Neural cell (in vitro differentiated cells): ENCODE measurements at regions not wholly inside any gene's neighbourhood (a gene's known extent, or its start where the extent isn't known, plus 50 kb on each side); places are given as distances from the start of the nearest gene placed in this dataset.

ENCODE experiments used
- EP300 ChIP-seq: fragments of 450-650 bp; conservative IDR thresholded peaks from 2 replicates; pipeline ENCODE4 v1.6.1; 2014; ENCODE audit warnings: antibody characterized with exemption, mild to moderate bottlenecking, moderate library complexity; ENCODE audit not compliant: poor library complexity, severe bottlenecking
- EZH2 ChIP-seq: fragments of 200-600, 300-800 bp; shearing (Covaris generic), sonication (generic); IDR thresholded peaks from 2 replicates; pipeline ENCODE4 v1.6.1; 2014; ENCODE audit warnings: antibody characterized with exemption, low read length, borderline replicate concordance, mild to moderate bottlenecking; ENCODE audit not compliant: insufficient read depth, poor library complexity, severe bottlenecking
- POLR2AphosphoS5 ChIP-seq: IDR thresholded peaks from 2 replicates; pipeline ENCODE4 v1.6.1; 2012
- RAD21 ChIP-seq: fragments of 450-650 bp; conservative IDR thresholded peaks from 2 replicates; pipeline ENCODE4 v1.6.1; 2014; ENCODE audit warnings: antibody characterized with exemption, mild to moderate bottlenecking, moderate library complexity
- SMC3 ChIP-seq: fragments of 450-650 bp; conservative IDR thresholded peaks from 2 replicates; pipeline ENCODE4 v1.6.1; 2014; ENCODE audit warnings: antibody characterized with exemption, mild to moderate bottlenecking, moderate library complexity; ENCODE audit not compliant: poor library complexity
- TF ChIP-seq, protein P1 (sequence below): IDR thresholded peaks from 2 replicates; pipeline ENCODE4 v1.6.1; 2012; ENCODE audit warnings: borderline replicate concordance
- TF ChIP-seq, protein P2 (sequence below): fragments of 450-650 bp; IDR thresholded peaks from 2 replicates; pipeline ENCODE4 v1.5.1; 2014; ENCODE audit warnings: antibody characterized with exemption, mild to moderate bottlenecking, moderate library complexity; ENCODE audit not compliant: poor library complexity, severe bottlenecking

DNA sequence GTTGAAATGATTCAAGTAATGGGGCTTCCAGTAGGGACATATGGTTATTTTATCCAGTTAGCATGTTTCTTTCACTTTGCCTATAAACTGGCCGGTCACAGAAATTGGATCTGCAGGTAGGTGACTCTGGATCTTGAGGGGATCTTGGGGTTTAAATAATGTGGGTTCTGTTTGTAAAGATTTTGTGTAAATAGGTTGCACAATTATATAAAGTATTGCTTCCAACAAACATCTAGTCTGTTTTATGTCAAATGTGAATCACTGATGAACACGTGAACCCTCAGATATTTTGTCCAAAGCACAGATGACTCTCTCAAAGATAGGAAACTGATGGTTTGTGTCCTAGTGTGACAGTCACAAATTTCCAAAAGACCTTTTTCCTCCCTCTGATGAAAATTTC is 98.4 kb downstream of the ZIC5 start:
- TF ChIP-seq, protein P1, sequence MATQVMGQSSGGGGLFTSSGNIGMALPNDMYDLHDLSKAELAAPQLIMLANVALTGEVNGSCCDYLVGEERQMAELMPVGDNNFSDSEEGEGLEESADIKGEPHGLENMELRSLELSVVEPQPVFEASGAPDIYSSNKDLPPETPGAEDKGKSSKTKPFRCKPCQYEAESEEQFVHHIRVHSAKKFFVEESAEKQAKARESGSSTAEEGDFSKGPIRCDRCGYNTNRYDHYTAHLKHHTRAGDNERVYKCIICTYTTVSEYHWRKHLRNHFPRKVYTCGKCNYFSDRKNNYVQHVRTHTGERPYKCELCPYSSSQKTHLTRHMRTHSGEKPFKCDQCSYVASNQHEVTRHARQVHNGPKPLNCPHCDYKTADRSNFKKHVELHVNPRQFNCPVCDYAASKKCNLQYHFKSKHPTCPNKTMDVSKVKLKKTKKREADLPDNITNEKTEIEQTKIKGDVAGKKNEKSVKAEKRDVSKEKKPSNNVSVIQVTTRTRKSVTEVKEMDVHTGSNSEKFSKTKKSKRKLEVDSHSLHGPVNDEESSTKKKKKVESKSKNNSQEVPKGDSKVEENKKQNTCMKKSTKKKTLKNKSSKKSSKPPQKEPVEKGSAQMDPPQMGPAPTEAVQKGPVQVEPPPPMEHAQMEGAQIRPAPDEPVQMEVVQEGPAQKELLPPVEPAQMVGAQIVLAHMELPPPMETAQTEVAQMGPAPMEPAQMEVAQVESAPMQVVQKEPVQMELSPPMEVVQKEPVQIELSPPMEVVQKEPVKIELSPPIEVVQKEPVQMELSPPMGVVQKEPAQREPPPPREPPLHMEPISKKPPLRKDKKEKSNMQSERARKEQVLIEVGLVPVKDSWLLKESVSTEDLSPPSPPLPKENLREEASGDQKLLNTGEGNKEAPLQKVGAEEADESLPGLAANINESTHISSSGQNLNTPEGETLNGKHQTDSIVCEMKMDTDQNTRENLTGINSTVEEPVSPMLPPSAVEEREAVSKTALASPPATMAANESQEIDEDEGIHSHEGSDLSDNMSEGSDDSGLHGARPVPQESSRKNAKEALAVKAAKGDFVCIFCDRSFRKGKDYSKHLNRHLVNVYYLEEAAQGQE = no peak
- TF ChIP-seq, protein P2, sequence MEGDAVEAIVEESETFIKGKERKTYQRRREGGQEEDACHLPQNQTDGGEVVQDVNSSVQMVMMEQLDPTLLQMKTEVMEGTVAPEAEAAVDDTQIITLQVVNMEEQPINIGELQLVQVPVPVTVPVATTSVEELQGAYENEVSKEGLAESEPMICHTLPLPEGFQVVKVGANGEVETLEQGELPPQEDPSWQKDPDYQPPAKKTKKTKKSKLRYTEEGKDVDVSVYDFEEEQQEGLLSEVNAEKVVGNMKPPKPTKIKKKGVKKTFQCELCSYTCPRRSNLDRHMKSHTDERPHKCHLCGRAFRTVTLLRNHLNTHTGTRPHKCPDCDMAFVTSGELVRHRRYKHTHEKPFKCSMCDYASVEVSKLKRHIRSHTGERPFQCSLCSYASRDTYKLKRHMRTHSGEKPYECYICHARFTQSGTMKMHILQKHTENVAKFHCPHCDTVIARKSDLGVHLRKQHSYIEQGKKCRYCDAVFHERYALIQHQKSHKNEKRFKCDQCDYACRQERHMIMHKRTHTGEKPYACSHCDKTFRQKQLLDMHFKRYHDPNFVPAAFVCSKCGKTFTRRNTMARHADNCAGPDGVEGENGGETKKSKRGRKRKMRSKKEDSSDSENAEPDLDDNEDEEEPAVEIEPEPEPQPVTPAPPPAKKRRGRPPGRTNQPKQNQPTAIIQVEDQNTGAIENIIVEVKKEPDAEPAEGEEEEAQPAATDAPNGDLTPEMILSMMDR = no peak
- TF ChIP-seq POLR2AphosphoS5 (no peak), EP300 (no peak), RAD21 (no peak), SMC3 (no peak), EZH2 (no peak)
